Trophoblast cell (in vitro differentiated cells and primary cell): ENCODE measurements at regions not wholly inside any gene's neighbourhood (a gene's known extent, or its start where the extent isn't known, plus 50 kb on each side); places are given as distances from the start of the nearest gene placed in this dataset.

Source experiments
- DNase-seq, 2 donors: peaks; one replicate each; pipeline ENCODE4 v3.0.0-alpha.2; 2016
- H2AFZ ChIP-seq: 2 replicates; pipeline ENCODE4 v1.6.1; 2013; ENCODE audit warnings: low read length, moderate library complexity, mild to moderate bottlenecking; ENCODE audit not compliant: insufficient read depth, poor library complexity
- H2AK5ac ChIP-seq: 2 replicates; pipeline ENCODE4 v1.6.1; 2013; ENCODE audit warnings: mild to moderate bottlenecking, low read length
- H2BK120ac ChIP-seq: 2 replicates; pipeline ENCODE4 v1.6.1; 2013; ENCODE audit warnings: low read length, mild to moderate bottlenecking, moderate library complexity; ENCODE audit not compliant: insufficient read depth, poor library complexity
- H2BK12ac ChIP-seq: 2 replicates; pipeline ENCODE4 v1.6.1; 2013; ENCODE audit warnings: mild to moderate bottlenecking, low read length, moderate library complexity
- H2BK5ac ChIP-seq: 2 replicates; pipeline ENCODE4 v1.6.1; 2013; ENCODE audit warnings: low read length, low read depth, moderate library complexity, mild to moderate bottlenecking; ENCODE audit not compliant: poor library complexity
- H3K14ac ChIP-seq: 2 replicates; pipeline ENCODE4 v1.6.1; 2013; ENCODE audit warnings: mild to moderate bottlenecking, low read length
- H3K18ac ChIP-seq: 2 replicates; pipeline ENCODE4 v1.6.1; 2013; ENCODE audit warnings: mild to moderate bottlenecking, low read length
- H3K23ac ChIP-seq: 2 replicates; pipeline ENCODE4 v1.6.1; 2013; ENCODE audit warnings: low read length
- H3K27ac ChIP-seq: 2 replicates; pipeline ENCODE4 v1.5.1; 2013; ENCODE audit warnings: low read depth, mild to moderate bottlenecking, inconsistent platforms, low read length, moderate library complexity
- H3K27me3 ChIP-seq: 2 replicates; pipeline ENCODE4 v1.6.1; 2013; ENCODE audit warnings: inconsistent platforms, mild to moderate bottlenecking, low read length, moderate library complexity; ENCODE audit not compliant: insufficient read depth
- H3K36me3 ChIP-seq, 2 experiments: 1 replicate in 1 of 2; 2 replicates in 1 of 2; pipeline ENCODE4 v1.6.1; 2013; ENCODE audit warnings: low read length in 2 of 2, mild to moderate bottlenecking in 2 of 2, moderate library complexity in 1 of 2; ENCODE audit not compliant: insufficient read depth in 2 of 2, control insufficient read depth in 1 of 2
- H3K4ac ChIP-seq: 2 replicates; pipeline ENCODE4 v1.6.1; 2013; ENCODE audit warnings: low read depth, mild to moderate bottlenecking, low read length, moderate library complexity
- H3K4me1 ChIP-seq, 2 experiments: 1 replicate in 1 of 2; 2 replicates in 1 of 2; pipeline ENCODE4 v1.6.1; 2013; ENCODE audit warnings: low read length in 2 of 2, mild to moderate bottlenecking in 2 of 2, moderate library complexity in 1 of 2; ENCODE audit not compliant: insufficient read depth in 2 of 2, control insufficient read depth in 1 of 2
- H3K4me2 ChIP-seq: 2 replicates; pipeline ENCODE4 v1.6.1; 2013; ENCODE audit warnings: inconsistent platforms, mild to moderate bottlenecking, low read length, moderate library complexity
- H3K4me3 ChIP-seq: 2 replicates; pipeline ENCODE4 v1.5.1; 2013; ENCODE audit warnings: mild to moderate bottlenecking, low read depth, low read length, inconsistent platforms
- H3K79me1 ChIP-seq: one replicate; pipeline ENCODE4 v1.6.1; 2013; ENCODE audit warnings: low read length
- H3K79me2 ChIP-seq: 2 replicates; pipeline ENCODE4 v1.6.1; 2013; ENCODE audit warnings: low read length, mild to moderate bottlenecking; ENCODE audit not compliant: control insufficient read depth, insufficient read depth, poor library complexity
- H3K9ac ChIP-seq: 2 replicates; pipeline ENCODE4 v1.6.1; 2013; ENCODE audit warnings: mild to moderate bottlenecking, low read length
- H3K9me3 ChIP-seq: 2 replicates; pipeline ENCODE4 v1.6.1; 2013; ENCODE audit warnings: low read depth, mild to moderate bottlenecking, control low read depth, inconsistent platforms, low read length; ENCODE audit not compliant: insufficient read depth
- H4K12ac ChIP-seq: 2 replicates; pipeline ENCODE4 v1.6.1; 2013; ENCODE audit warnings: low read depth, mild to moderate bottlenecking, low read length, moderate library complexity
- H4K8ac ChIP-seq: 2 replicates; pipeline ENCODE4 v1.6.1; 2013; ENCODE audit warnings: low read depth, mild to moderate bottlenecking, low read length, moderate library complexity
- H4K91ac ChIP-seq: one replicate; pipeline ENCODE4 v1.6.1; 2013; ENCODE audit warnings: low read depth, mild to moderate bottlenecking, low read length, moderate library complexity
- WGBS: extraction: QIAGEN DNeasy Blood & Tissue Kit; methylation state at CpG from one replicate; pipeline ENCODE4 v1.1.7; 2013; ENCODE audit warnings: missing lambda C conversion rate; ENCODE audit not compliant: insufficient read length, insufficient coverage; ENCODE audit errors: extremely low coverage; 5-methylcytosine and 5-hydroxymethylcytosine counted together

DNA sequence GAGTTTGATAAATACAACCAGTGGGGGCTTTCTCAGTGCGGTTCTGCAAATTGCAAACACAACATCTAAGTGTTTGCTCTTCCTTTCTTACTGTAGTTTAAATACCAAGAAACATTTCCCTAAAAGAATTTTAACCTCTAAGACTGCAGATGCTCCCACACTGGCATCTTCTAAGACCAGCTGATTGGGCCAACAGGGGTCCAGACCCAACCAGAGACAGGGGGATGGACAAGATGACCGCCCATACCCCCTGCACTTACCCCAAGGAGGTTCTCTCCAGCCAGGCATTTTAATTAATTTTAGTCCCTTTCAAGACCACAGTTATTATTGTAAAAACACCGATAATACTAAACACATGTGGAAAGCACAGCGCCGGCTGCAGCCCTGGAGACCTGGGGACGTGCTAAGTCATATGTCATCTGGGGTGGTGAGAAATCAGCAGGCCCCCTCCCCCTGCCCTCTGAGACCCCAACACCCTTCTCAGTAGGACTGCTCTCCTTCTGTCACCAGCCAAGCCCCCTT lies 242.3 kb downstream of the SOX9 start:
- Histone ChIP-seq H2AK5ac (no peak overlapping the region), H3K14ac (no peak overlapping the region), H3K4me2 (no peak overlapping the region), H2AFZ (no peak overlapping the region), H3K79me1 (no peaks in the 10 kb centered on the region), H4K12ac (no peak overlapping the region), H3K27ac (no peak overlapping the region), H3K23ac (no peak overlapping the region), H3K36me3 (no peaks in the 10 kb centered on the region), H3K4me1 (peaks cover 0 to 3% of the 10 kb centered on the region in 2 experiments), H3K18ac (no peak overlapping the region), H2BK12ac (no peak overlapping the region), H4K8ac (no peak overlapping the region), H3K27me3 (no peaks in the 10 kb centered on the region), H3K79me2 (no peaks in the 10 kb centered on the region), H2BK120ac (no peak overlapping the region), H3K9me3 (no peaks in the 10 kb centered on the region), H3K9ac (no peak overlapping the region), H2BK5ac (no peak overlapping the region), H4K91ac (no peak overlapping the region), H3K4me3 (no peak overlapping the region), H3K4ac (no peak overlapping the region)
- WGBS: no CpG with 5 or more reads among the region's 6 CpGs
- DNase-seq: no peak

DNA sequence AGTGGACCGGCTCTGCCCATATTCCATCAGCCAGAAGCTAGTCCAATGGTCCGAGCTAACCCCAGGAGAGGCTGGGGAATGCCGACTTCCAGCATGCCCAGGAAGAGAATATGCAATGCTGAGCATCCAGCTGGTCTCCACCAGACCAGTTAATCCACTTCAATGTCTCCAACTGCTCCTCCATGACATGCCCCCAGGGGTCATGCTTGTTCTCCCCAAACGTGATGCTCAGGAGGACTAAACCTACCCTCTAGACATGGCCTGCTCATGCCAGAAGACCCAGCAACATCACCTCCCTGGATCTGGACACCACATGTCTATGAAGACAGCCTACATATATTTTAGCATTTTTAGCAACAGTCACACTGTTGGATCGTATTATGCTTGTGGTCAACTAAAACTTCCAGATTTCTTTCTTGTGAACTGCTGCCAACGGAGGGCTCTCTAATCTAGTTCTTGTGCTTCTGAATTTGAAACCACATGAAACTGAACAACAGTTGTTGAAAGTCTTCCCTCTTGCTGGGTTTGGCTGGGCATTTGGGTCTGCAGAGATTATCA lies 245.1 kb downstream of the SOX9 start:
- Histone ChIP-seq H2BK5ac (no peak overlapping the region), H4K8ac (no peak overlapping the region), H2BK12ac (no peak overlapping the region), H3K27me3 (no peaks in the 10 kb centered on the region), H2AFZ (no peak overlapping the region), H3K4me2 (no peak overlapping the region), H3K79me1 (no peaks in the 10 kb centered on the region), H3K9ac (no peak overlapping the region), H2BK120ac (no peak overlapping the region), H3K27ac (no peak overlapping the region), H3K18ac (no peak overlapping the region), H4K12ac (no peak overlapping the region), H3K9me3 (no peaks in the 10 kb centered on the region), H3K4ac (no peak overlapping the region), H2AK5ac (no peak overlapping the region), H3K4me1 (no peaks in the 10 kb centered on the region), H3K23ac (no peak overlapping the region), H4K91ac (no peak overlapping the region), H3K4me3 (no peak overlapping the region), H3K14ac (no peak overlapping the region), H3K79me2 (no peaks in the 10 kb centered on the region), H3K36me3 (no peaks in the 10 kb centered on the region)
- no CpG with 5 or more reads among the region's 6 CpGs for WGBS
- peak in 1 of 2 donors; percentile 42 for DNase-seq

GRCh38 chr17:72366626-72367025 lies 245.8 kb downstream of the SOX9 start:
- DNase-seq: no peak
- WGBS: no CpG with 5 or more reads among the region's 2 CpGs
- Histone ChIP-seq H2AFZ (no peak overlapping the region), H2BK120ac (no peak overlapping the region), H3K18ac (no peak overlapping the region), H2BK12ac (no peak overlapping the region), H3K4ac (no peak overlapping the region), H3K4me2 (no peak overlapping the region), H3K27ac (no peak overlapping the region), H3K79me1 (no peaks in the 10 kb centered on the region), H2AK5ac (no peak overlapping the region), H4K91ac (no peak overlapping the region), H3K79me2 (no peaks in the 10 kb centered on the region), H3K9me3 (peaks cover 2% of the 10 kb centered on the region), H3K14ac (no peak overlapping the region), H3K23ac (no peak overlapping the region), H4K8ac (no peak overlapping the region), H3K4me1 (no peaks in the 10 kb centered on the region), H4K12ac (no peak overlapping the region), H3K36me3 (no peaks in the 10 kb centered on the region), H3K9ac (no peak overlapping the region), H3K4me3 (no peak overlapping the region), H2BK5ac (no peak overlapping the region), H3K27me3 (no peaks in the 10 kb centered on the region)

GRCh38 chr17:72368191-72368590 lies 247.4 kb downstream of the SOX9 start:
- Histone ChIP-seq H2BK5ac (no peak overlapping the region), H3K9ac (no peak overlapping the region), H3K4me3 (no peak overlapping the region), H3K18ac (no peak overlapping the region), H3K14ac (no peak overlapping the region), H3K36me3 (no peaks in the 10 kb centered on the region), H2BK12ac (no peak overlapping the region), H3K27ac (no peak overlapping the region), H2AK5ac (no peak overlapping the region), H3K79me1 (no peaks in the 10 kb centered on the region), H2AFZ (no peak overlapping the region), H3K4ac (no peak overlapping the region), H3K4me1 (no peaks in the 10 kb centered on the region), H4K12ac (no peak overlapping the region), H4K8ac (no peak overlapping the region), H3K79me2 (no peaks in the 10 kb centered on the region), H3K4me2 (no peak overlapping the region), H4K91ac (no peak overlapping the region), H2BK120ac (no peak overlapping the region), H3K9me3 (peaks cover 2% of the 10 kb centered on the region), H3K27me3 (no peaks in the 10 kb centered on the region), H3K23ac (no peak overlapping the region)
- no CpG with 5 or more reads among the region's 4 CpGs for WGBS
- DNase-seq: no peak
